ENCODE measurements at regions not wholly inside any gene's neighbourhood (a gene's known extent, or its start where the extent isn't known, plus 50 kb on each side); places are given as distances from the start of the nearest gene placed in this dataset.

- DNase-seq (ENCODE audit: low read depth), result no peak
- TF ChIP-seq CTCF (IDR thresholded peaks at IDR 0.05; ENCODE audit: low read depth, low read length, missing control alignments), result no peak
- H3K4me3 ChIP-seq (ENCODE audit: low read depth, low read length), result no peak overlapping the region
Measured at GRCh38 chr5:23823521-23823920, 316.1 kb downstream of the PRDM9 start.

GRCh38 chr5:23825196-23825595 is 317.8 kb downstream of the PRDM9 start:
- DNase-seq (ENCODE audit: low read depth), result no peak
- no peak for TF ChIP-seq CTCF (IDR thresholded peaks at IDR 0.05; ENCODE audit: low read depth, low read length, missing control alignments)
- no peak overlapping the region for H3K4me3 ChIP-seq (ENCODE audit: low read depth, low read length)

- no peak for DNase-seq (ENCODE audit: low read depth)
- no peak overlapping the region for H3K4me3 ChIP-seq (ENCODE audit: low read depth, low read length)
- no peak for TF ChIP-seq CTCF (IDR thresholded peaks at IDR 0.05; ENCODE audit: low read depth, low read length, missing control alignments)
Measured at GRCh38 chr5:23840083-23840482, 332.7 kb downstream of the PRDM9 start.

- DNase-seq (ENCODE audit: low read depth), result no peak
- no peak for TF ChIP-seq CTCF (IDR thresholded peaks at IDR 0.05; ENCODE audit: low read depth, low read length, missing control alignments)
- no peak overlapping the region for H3K4me3 ChIP-seq (ENCODE audit: low read depth, low read length)
Measured at GRCh38 chr5:23864786-23865185, 357.4 kb downstream of the PRDM9 start.

GRCh38 chr5:23877847-23878246 is 370.4 kb downstream of the PRDM9 start:
- no peak overlapping the region for H3K4me3 ChIP-seq (ENCODE audit: low read depth, low read length)
- no peak for TF ChIP-seq CTCF (IDR thresholded peaks at IDR 0.05; ENCODE audit: low read depth, low read length, missing control alignments)
- no peak for DNase-seq (ENCODE audit: low read depth)

GRCh38 chr5:23884405-23885031 is 377.1 kb downstream of the PRDM9 start:
- TF ChIP-seq CTCF (IDR thresholded peaks at IDR 0.05; ENCODE audit: low read depth, low read length, missing control alignments), result no peak
- H3K4me3 ChIP-seq (ENCODE audit: low read depth, low read length), result no peak overlapping the region
- no peak for DNase-seq (ENCODE audit: low read depth)

- H3K4me3 ChIP-seq (ENCODE audit: low read depth, low read length), result no peak overlapping the region
- DNase-seq (ENCODE audit: low read depth), result no peak
- no peak for TF ChIP-seq CTCF (IDR thresholded peaks at IDR 0.05; ENCODE audit: low read depth, low read length, missing control alignments)
Measured at GRCh38 chr5:23893561-23893960, 386.2 kb downstream of the PRDM9 start.

All from GM12864 (cell line).